LNCAP (cell line): ENCODE measurements at regions not wholly inside any gene's neighbourhood (a gene's known extent, or its start where the extent isn't known, plus 50 kb on each side); places are given as distances from the start of the nearest gene placed in this dataset.

Experiments used
- TF ChIP-seq, protein P1 (sequence below): fragments of 450-650 bp; IDR thresholded peaks from 2 replicates; pipeline ENCODE4 v1.5.1; 2017; ENCODE audit warnings: mild to moderate bottlenecking

DNA sequence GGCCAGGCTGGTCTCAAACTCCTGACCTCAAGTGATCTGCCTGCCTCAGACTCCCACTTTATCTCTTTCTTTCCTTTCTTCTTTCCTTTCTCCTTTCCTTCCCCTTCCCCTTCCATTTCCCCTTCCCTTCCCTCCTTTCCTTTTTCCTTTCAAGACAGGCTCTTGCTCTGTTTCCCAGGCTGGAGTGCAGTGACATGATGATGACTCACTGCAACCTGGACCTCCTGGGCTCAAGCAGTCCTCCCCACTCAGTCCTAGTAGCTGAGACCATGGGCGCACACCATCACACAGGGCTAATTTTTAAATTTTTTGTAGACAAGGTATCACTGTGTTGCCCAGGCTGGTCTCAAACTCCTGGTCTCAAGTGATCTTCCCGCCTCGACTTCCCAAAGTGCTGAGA is 377.6 kb upstream of the ZFP64 start:
- TF ChIP-seq, protein P1, sequence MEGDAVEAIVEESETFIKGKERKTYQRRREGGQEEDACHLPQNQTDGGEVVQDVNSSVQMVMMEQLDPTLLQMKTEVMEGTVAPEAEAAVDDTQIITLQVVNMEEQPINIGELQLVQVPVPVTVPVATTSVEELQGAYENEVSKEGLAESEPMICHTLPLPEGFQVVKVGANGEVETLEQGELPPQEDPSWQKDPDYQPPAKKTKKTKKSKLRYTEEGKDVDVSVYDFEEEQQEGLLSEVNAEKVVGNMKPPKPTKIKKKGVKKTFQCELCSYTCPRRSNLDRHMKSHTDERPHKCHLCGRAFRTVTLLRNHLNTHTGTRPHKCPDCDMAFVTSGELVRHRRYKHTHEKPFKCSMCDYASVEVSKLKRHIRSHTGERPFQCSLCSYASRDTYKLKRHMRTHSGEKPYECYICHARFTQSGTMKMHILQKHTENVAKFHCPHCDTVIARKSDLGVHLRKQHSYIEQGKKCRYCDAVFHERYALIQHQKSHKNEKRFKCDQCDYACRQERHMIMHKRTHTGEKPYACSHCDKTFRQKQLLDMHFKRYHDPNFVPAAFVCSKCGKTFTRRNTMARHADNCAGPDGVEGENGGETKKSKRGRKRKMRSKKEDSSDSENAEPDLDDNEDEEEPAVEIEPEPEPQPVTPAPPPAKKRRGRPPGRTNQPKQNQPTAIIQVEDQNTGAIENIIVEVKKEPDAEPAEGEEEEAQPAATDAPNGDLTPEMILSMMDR, result no peak

DNA sequence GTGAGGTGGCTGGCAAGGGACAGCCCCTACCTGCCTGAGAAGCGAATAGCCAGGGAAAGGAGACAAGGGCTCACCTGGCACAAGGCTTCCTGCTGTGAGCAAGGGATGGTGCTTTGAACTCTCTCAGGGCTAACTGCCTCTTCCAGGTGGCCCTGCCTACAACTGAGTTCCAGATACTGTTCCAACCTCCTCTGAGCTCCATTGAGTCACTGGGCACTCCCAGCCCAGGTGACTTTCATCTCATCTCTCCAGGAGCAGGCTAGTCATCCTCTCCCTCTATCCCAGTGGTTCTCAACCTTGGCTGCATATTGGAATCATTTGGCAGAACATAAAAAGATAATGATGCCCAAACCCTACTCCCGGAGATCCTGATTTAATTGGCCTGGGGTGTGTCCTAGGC is 374.0 kb upstream of the ZFP64 start:
- TF ChIP-seq, protein P1, result no peak

DNA sequence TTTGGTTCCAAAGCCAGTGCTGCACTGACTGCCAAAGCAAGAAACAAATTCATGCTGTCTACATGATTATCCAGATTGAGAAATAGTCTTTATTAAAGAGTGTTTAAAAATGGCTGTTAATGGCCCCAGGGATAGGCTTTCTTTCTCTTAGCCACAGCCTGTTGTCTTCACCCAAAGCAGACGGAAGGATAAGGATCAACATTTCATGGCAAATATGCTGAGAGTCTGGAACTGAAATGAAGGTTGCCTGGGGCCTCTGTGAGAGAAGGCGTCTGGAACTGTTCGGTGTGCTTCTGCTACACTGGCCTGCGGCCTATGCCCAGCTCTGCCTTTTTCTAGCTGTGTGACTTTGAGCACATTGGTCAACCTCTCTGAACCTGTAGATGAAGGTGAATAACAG is 373.0 kb upstream of the ZFP64 start:
- TF ChIP-seq, protein P1, result no peak

DNA sequence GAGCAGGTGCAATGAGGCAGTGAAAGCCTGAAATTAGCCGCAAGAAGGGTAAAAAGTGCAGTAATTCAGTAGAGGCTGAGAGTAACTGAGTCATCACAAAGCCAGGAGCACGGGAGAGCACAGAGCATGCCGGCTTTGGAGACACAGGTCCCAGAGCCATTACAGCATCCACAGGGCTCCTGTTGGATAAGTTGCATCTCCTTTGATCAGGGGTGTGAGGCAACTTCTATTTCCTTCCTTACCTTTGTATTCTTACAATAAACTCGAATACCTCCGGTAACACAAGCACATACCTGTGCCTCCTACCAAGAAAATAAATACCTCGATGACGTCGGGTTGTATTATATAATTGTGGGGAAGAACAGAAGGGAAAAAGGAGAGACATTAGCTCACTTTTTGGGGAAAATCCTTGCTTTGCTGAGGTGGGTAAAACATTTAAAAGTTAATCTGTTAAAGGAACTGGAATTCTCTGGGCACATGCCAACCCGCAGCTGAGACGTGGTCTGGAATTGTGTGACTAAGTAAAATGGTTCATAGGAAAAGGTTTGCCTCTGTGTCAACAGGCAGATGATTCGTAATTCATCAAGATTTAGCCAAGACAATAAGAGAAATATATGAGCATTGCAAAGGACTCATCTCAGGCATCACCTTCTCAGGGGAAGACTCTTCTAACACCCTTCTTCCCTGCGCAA is 360.7 kb upstream of the ZFP64 start:
- TF ChIP-seq, protein P1, result no peak

DNA sequence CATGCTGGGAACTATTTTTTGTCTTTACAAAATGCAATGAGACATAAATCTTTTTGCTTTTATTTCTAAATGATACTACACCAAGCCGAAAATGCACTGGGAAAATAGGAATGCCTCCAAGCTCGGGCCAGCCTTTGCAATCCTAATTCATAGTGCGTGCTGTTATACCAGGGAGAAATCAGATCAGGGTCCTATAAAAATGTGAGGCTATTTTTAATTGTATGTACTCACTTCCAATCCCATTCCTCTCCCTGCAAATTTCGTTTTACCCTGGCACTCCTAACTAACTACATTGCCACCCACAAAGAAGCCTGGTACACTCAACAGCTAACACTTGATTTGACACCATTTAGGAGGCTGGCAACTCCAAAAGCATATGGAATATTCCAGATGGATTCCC is 350.6 kb upstream of the ZFP64 start:
- TF ChIP-seq, protein P1, result no peak

DNA sequence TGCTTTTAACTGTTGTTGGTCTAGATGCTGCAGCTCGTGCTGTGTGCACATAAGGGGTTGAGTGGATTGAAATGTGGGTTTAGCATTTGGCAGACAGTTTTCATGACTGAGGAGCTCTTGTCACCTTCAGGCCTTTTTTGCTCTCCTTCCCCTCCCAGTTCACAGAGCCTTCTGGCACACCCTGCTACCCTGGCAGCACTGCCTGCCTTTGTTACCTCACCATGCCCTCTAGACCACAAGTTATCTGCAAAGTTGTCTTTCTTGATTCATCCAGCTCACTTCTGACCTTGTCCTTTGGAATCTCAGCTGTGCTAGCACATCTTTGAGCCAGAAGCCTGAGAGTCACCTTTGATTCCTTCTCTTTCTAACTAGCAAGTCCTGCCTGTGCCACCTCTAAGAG is 348.9 kb upstream of the ZFP64 start:
- TF ChIP-seq, protein P1, result no peak

DNA sequence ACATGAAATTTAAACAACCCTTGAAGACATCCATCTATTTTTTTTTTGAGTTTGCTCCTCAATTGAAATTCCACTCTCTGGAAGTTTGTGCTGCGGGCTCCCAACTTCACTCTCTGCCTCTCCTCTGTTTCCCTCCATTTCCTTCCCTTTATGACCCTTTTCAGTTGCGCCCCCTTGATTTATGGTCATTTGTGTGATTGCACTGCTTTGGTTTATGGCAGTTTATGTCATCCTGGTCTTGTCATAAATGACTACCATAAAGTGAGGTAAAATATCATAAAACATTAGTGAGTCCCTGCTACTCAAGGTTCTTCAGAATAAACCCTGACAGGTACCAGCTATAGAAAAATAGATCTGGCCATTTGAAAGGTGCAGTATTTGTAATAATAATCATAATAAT is 348.3 kb upstream of the ZFP64 start:
- TF ChIP-seq, protein P1, result no peak

DNA sequence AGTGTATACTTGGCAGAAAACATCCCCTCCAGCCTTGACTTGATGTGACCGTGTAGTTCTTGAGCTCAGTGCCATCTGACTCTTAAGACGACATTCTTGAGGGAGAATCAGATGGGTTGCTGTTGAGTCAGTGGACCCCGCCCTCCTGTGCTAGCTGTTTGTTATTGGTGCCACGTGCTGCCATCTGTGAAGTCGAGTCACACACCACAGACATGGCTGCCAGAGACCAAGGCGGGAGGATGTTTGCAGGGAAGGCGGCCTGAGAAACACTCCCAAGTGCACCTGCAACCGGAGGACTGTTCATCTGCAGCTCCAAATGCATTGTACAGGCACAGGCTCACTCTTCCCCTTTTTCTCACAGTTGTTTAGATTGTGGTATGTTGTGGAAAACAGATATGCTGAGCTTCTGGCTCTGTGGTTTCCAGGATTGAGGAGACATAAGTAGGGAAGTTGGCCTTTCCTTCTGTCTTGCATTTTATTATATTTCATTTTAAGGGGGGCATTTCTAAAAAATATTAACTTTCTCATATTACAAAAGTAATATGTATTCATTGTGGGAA is 345.3 kb upstream of the ZFP64 start:
- TF ChIP-seq, protein P1, result no peak
